Small intestine (tissue), 7 donors: ENCODE measurements at regions not wholly inside any gene's neighbourhood (a gene's known extent, or its start where the extent isn't known, plus 50 kb on each side); places are given as distances from the start of the nearest gene placed in this dataset.

Experiments
- DNase-seq, 2 donors: peaks; one replicate each; pipeline versions ENCODE4 v3.0.0 to v3.0.0-alpha.2; 2013
- FAIRE-seq: peaks from 2 replicates; lab custom pipeline; 2012; peaks lifted over from hg19 to GRCh38; lab: Jason Lieb, UNC
- H3K27ac ChIP-seq, 3 donors: one replicate each; pipeline ENCODE4 v1.5.1; 2013; ENCODE audit warnings: low read length in 2 of 3, mild to moderate bottlenecking in 2 of 3, control low read depth in 1 of 3, inconsistent platforms in 1 of 3, low read depth in 1 of 3, moderate library complexity in 1 of 3
- H3K27me3 ChIP-seq, 3 donors: one replicate each; pipeline ENCODE4 v1.6.1; 2013; ENCODE audit warnings: low read length in 3 of 3, inconsistent platforms in 1 of 3; ENCODE audit not compliant: control insufficient read depth in 3 of 3, insufficient read depth in 3 of 3
- H3K36me3 ChIP-seq, 3 donors: one replicate each; pipeline ENCODE4 v1.6.1; 2013; ENCODE audit warnings: low read length in 3 of 3, inconsistent platforms in 1 of 3, low read depth in 1 of 3, mild to moderate bottlenecking in 1 of 3, moderate library complexity in 1 of 3; ENCODE audit not compliant: control insufficient read depth in 3 of 3, insufficient read depth in 2 of 3
- H3K4me1 ChIP-seq, 3 donors: one replicate each; pipeline ENCODE4 v1.6.1; 2013; ENCODE audit warnings: low read length in 2 of 3, inconsistent platforms in 1 of 3, low read depth in 1 of 3, mild to moderate bottlenecking in 1 of 3, moderate library complexity in 1 of 3; ENCODE audit not compliant: control insufficient read depth in 3 of 3, insufficient read depth in 2 of 3
- H3K4me3 ChIP-seq, 3 donors: one replicate each; pipeline ENCODE4 v1.5.1; 2013; ENCODE audit warnings: low read length in 3 of 3, control low read depth in 1 of 3, inconsistent platforms in 1 of 3, low read depth in 1 of 3, mild to moderate bottlenecking in 1 of 3, moderate library complexity in 1 of 3
- H3K9me3 ChIP-seq, 2 donors: one replicate each; pipeline ENCODE4 v1.6.1; 2013; ENCODE audit warnings: low read depth in 1 of 2, low read length in 1 of 2; ENCODE audit not compliant: control insufficient read depth in 2 of 2, insufficient read depth in 1 of 2
- WGBS, 3 donors: extraction: QIAGEN DNeasy Blood & Tissue Kit; methylation state at CpG; one replicate each; pipeline ENCODE4 v1.1.7; 2013; 5-methylcytosine and 5-hydroxymethylcytosine counted together
- donor health status: healthy with polysubstance abuse.
- donor health status: control.
- donor health status: control.
- donor health status: Bipolar disorder and iron deficiency.
- donor health status: healthy.

DNA sequence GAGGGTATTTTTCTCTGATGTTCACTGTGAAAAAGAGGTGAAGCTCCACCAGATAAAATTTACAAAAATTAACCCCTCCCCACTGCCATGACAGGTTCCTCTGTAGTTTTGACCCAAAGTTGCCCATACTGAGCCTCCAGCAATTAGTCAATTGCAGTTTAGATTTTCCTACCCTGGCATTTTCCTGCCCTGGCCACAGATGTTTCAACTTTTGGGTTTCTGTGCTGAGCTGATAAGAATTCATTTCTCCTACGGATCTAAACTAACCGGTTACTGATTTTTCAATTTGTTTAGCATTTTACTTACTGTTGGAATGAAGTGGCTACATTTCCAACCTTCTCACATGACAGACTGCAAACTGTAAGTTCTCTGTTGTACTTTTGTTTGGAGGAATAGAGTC lies 1346.1 kb upstream of the EPHA6 start:
- no peak overlapping the region for H3K27ac ChIP-seq
- H3K4me3 ChIP-seq = no peak overlapping the region
- no peaks in the 10 kb centered on the region for H3K27me3 ChIP-seq
- 48 to 64% (median 63%) methylated on average over 2 of the region's 2 CpGs for WGBS, 3 donors
- H3K4me1 ChIP-seq = no peaks in the 10 kb centered on the region
- no peaks in the 10 kb centered on the region for H3K36me3 ChIP-seq
- DNase-seq (no peak), FAIRE-seq (no peak)
- no peaks in the 10 kb centered on the region for H3K9me3 ChIP-seq

DNA sequence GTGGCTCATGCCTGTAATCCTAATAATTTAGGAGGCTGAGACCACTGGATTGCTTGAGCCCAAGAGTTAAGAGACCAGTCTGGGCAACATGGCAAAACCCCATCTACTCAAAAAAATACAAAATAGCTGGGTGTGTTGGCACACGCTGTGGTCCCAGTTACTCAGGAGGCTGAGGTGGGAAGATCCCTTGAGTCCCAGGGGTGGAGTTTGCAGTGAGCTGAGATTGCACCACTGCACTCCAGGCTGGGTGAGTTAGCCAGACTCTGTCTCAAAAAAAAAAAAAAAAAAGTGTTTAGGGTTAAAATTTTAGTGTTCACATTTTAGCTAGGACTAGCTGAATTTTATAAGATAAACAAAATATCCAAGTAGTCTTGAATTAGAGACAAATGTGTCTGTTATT lies 1340.1 kb upstream of the EPHA6 start:
- DNase-seq = no peak
- H3K27ac ChIP-seq = no peak overlapping the region
- no peaks in the 10 kb centered on the region for H3K4me1 ChIP-seq
- no peaks in the 10 kb centered on the region for H3K9me3 ChIP-seq
- no peaks in the 10 kb centered on the region for H3K36me3 ChIP-seq
- H3K4me3 ChIP-seq = no peak overlapping the region
- FAIRE-seq = no peak
- 74 to 80% (median 80%) methylated on average over 1 of the region's 1 CpG for WGBS, 3 donors
- no peaks in the 10 kb centered on the region for H3K27me3 ChIP-seq

- Histone ChIP-seq H3K36me3 (no peaks in the 10 kb centered on the region), H3K27ac (no peak overlapping the region), H3K27me3 (no peaks in the 10 kb centered on the region), H3K4me3 (no peak overlapping the region), H3K9me3 (no peaks in the 10 kb centered on the region), H3K4me1 (no peaks in the 10 kb centered on the region)
- no peak for DNase-seq
- FAIRE-seq = no peak
- WGBS, 3 donors = 75 to 86% (median 75%) methylated on average over 2 of the region's 2 CpGs
Measured at GRCh38 chr3:95476534-95476933, 1337.9 kb upstream of the EPHA6 start.

DNA sequence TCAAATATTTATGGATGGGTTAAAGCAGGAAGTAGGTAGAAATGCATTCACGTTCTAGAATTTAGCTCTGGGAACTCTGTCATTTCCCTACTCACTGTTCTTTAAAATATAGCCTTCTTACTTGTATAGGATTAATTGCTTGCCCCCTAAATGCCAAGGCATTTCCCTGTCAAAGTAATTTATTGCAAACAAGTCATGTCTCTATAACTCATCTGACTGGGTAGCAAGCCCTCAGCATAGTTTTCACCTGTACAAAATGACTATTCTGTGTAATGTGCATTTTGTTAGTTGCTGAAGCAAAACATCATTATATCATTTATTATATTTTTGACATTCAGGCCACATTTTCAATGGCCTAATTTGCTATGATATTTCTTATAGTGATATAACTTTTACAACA lies 1308.2 kb upstream of the EPHA6 start:
- Histone ChIP-seq H3K27me3 (no peaks in the 10 kb centered on the region), H3K4me3 (no peak overlapping the region), H3K36me3 (no peaks in the 10 kb centered on the region), H3K4me1 (peaks cover 0 to 4% (median 0%) of the 10 kb centered on the region in 3 donors), H3K9me3 (peaks cover 0 to 3% of the 10 kb centered on the region in 2 donors), H3K27ac (no peak overlapping the region)
- DNase-seq = no peak
- 60 to 78% (median 63%) methylated on average over 1 of the region's 1 CpG for WGBS, 3 donors
- FAIRE-seq = no peak

DNA sequence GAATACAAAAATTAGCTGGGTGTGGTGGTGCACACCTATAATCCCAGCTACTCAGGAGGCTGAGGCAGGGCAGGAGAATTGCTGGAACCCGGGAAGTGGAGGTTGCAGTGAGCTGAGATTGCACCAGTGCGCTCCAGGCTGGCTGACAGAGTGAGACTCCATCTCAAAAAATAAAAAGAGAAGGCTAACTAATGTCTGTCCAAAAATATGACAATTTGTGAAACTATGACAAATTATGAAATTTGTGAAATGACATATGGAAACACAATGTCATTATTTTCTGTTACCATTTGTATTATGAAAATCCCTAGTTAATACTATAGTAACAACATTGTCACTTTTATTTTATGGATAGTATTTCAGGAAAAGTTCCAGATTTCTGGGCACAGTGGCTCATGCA lies 1306.3 kb upstream of the EPHA6 start:
- WGBS, 3 donors = 87 to 98% (median 94%) methylated on average over 2 of the region's 2 CpGs
- FAIRE-seq = no peak
- peaks cover 0 to 4% (median 0%) of the 10 kb centered on the region in 3 donors for H3K4me1 ChIP-seq
- peaks cover 0 to 3% of the 10 kb centered on the region in 2 donors for H3K9me3 ChIP-seq
- H3K36me3 ChIP-seq = no peaks in the 10 kb centered on the region
- no peak overlapping the region for H3K4me3 ChIP-seq
- no peaks in the 10 kb centered on the region for H3K27me3 ChIP-seq
- DNase-seq = no peak
- no peak overlapping the region for H3K27ac ChIP-seq

- no peak for FAIRE-seq
- peak; percentile 48 to 54 for DNase-seq
- WGBS, 3 donors = 23 to 43% (median 36%) methylated on average over 1 of the region's 1 CpG
- H3K9me3 ChIP-seq = peaks cover 0 to 3% of the 10 kb centered on the region in 2 donors
- no peak overlapping the region for H3K4me3 ChIP-seq
- no peak overlapping the region for H3K27ac ChIP-seq
- H3K27me3 ChIP-seq = no peaks in the 10 kb centered on the region
- no peaks in the 10 kb centered on the region for H3K36me3 ChIP-seq
- H3K4me1 ChIP-seq = peaks cover 0 to 4% (median 0%) of the 10 kb centered on the region in 3 donors
Measured at GRCh38 chr3:95511828-95512227, 1302.6 kb upstream of the EPHA6 start.

DNA sequence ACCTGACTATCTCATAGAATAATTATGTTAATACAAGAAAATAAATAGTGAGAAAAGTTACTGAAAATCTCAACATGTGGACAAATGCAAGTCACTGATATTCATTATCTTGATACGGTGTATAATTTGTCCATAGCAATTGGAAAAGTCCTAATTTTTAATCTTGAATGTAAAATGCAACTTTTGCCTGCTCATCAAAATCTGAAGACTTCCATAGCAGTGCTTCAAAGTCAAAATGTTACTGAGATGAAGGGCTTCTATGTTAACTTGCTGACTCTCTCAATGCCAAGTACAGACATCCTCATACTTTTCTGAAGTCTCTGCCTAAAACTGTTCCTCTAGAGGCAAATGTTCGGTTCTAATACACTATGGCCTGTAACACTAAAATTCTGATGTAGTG lies 1300.1 kb upstream of the EPHA6 start:
- 84 to 85% (median 84%) methylated on average over 2 of the region's 2 CpGs for WGBS, 3 donors
- H3K27me3 ChIP-seq = no peaks in the 10 kb centered on the region
- no peak overlapping the region for H3K27ac ChIP-seq
- no peak overlapping the region for H3K4me3 ChIP-seq
- peaks cover 0 to 3% of the 10 kb centered on the region in 2 donors for H3K9me3 ChIP-seq
- FAIRE-seq (no peak), DNase-seq (no peak)
- H3K36me3 ChIP-seq = no peaks in the 10 kb centered on the region
- peaks cover 0 to 4% (median 0%) of the 10 kb centered on the region in 3 donors for H3K4me1 ChIP-seq

- DNase-seq (no peak), FAIRE-seq (peak; percentile 84)
- Histone ChIP-seq H3K27ac (no peak overlapping the region), H3K4me3 (no peak overlapping the region), H3K27me3 (no peaks in the 10 kb centered on the region), H3K4me1 (no peaks in the 10 kb centered on the region), H3K9me3 (no peaks in the 10 kb centered on the region), H3K36me3 (no peaks in the 10 kb centered on the region)
- WGBS, 3 donors = 68 to 87% (median 71%) methylated on average over 2 of the region's 2 CpGs
Measured at GRCh38 chr3:95521396-95521795, 1293.0 kb upstream of the EPHA6 start.

- no peaks in the 10 kb centered on the region for H3K36me3 ChIP-seq
- no peaks in the 10 kb centered on the region for H3K9me3 ChIP-seq
- no peaks in the 10 kb centered on the region for H3K27me3 ChIP-seq
- no peak for DNase-seq
- 93 to 97% (median 93%) methylated on average over 2 of the region's 2 CpGs for WGBS, 3 donors
- FAIRE-seq = no peak
- H3K4me3 ChIP-seq = no peak overlapping the region
- no peaks in the 10 kb centered on the region for H3K4me1 ChIP-seq
- no peak overlapping the region for H3K27ac ChIP-seq
Measured at GRCh38 chr3:95522449-95522848, 1291.9 kb upstream of the EPHA6 start.
